ENCODE measurements at regions not wholly inside any gene's neighbourhood (a gene's known extent, or its start where the extent isn't known, plus 50 kb on each side); places are given as distances from the start of the nearest gene placed in this dataset.
"Not testable (repeated sequence)": the region's sequence is repeated elsewhere in the genome, so short reads cannot be mapped to it uniquely, and the experiment has no call there.

GRCh38 chr21:28016571-28016970 is 976.1 kb downstream of the LTN1 start:
- DNase-seq (ENCODE audit: low read depth), result no peak
- in situ Hi-C loops (cut with HindIII; ENCODE audit: low sequenced_read_pairs), result no loop called here
- H3K4me3 ChIP-seq (ENCODE audit: low read depth, low read length), result no peak overlapping the region
- TF ChIP-seq CTCF (IDR thresholded peaks at IDR 0.05; ENCODE audit: low read depth, low read length, missing control alignments), result no peak

- in situ Hi-C loops (cut with HindIII; ENCODE audit: low sequenced_read_pairs); H3K4me3 ChIP-seq (ENCODE audit: low read depth, low read length); DNase-seq (ENCODE audit: low read depth): not testable (repeated sequence)
Observed at GRCh38 chr21:28013123-28013522, 979.6 kb downstream of the LTN1 start.

GRCh38 chr21:28011970-28012369 is 980.7 kb downstream of the LTN1 start:
- DNase-seq (ENCODE audit: low read depth); in situ Hi-C loops (cut with HindIII; ENCODE audit: low sequenced_read_pairs); H3K4me3 ChIP-seq (ENCODE audit: low read depth, low read length): not testable (repeated sequence)

- H3K4me3 ChIP-seq (ENCODE audit: low read depth, low read length); in situ Hi-C loops (cut with HindIII; ENCODE audit: low sequenced_read_pairs); DNase-seq (ENCODE audit: low read depth): not testable (repeated sequence)
Observed at GRCh38 chr21:28008245-28008644, 984.4 kb downstream of the LTN1 start.

GRCh38 chr21:28003627-28004026 is 989.0 kb downstream of the LTN1 start:
- H3K4me3 ChIP-seq (ENCODE audit: low read depth, low read length); DNase-seq (ENCODE audit: low read depth); in situ Hi-C loops (cut with HindIII; ENCODE audit: low sequenced_read_pairs): not testable (repeated sequence)

- H3K4me3 ChIP-seq (ENCODE audit: low read depth, low read length); DNase-seq (ENCODE audit: low read depth); in situ Hi-C loops (cut with HindIII; ENCODE audit: low sequenced_read_pairs): not testable (repeated sequence)
Observed at GRCh38 chr21:27996906-27997305, 995.8 kb downstream of the LTN1 start.

GRCh38 chr21:27984663-27985325 is 1007.9 kb downstream of the LTN1 start:
- DNase-seq (ENCODE audit: low read depth); H3K4me3 ChIP-seq (ENCODE audit: low read depth, low read length); in situ Hi-C loops (cut with HindIII; ENCODE audit: low sequenced_read_pairs): not testable (repeated sequence)

GRCh38 chr21:27979446-27979845 is 1012.6 kb upstream of the ADAMTS5 start:
- H3K4me3 ChIP-seq (ENCODE audit: low read depth, low read length); DNase-seq (ENCODE audit: low read depth); in situ Hi-C loops (cut with HindIII; ENCODE audit: low sequenced_read_pairs): not testable (repeated sequence)

GRCh38 chr21:27975514-27975913 is 1008.6 kb upstream of the ADAMTS5 start:
- no peak overlapping the region for H3K4me3 ChIP-seq (ENCODE audit: low read depth, low read length)
- in situ Hi-C loops (cut with HindIII; ENCODE audit: low sequenced_read_pairs), result no loop called here
- no peak for DNase-seq (ENCODE audit: low read depth)
- no peak for TF ChIP-seq CTCF (IDR thresholded peaks at IDR 0.05; ENCODE audit: low read depth, low read length, missing control alignments)

GRCh38 chr21:27974152-27974551 is 1007.3 kb upstream of the ADAMTS5 start:
- in situ Hi-C loops (cut with HindIII; ENCODE audit: low sequenced_read_pairs); DNase-seq (ENCODE audit: low read depth); H3K4me3 ChIP-seq (ENCODE audit: low read depth, low read length): not testable (repeated sequence)

GRCh38 chr21:27968240-27968639 is 1001.4 kb upstream of the ADAMTS5 start:
- in situ Hi-C loops (cut with HindIII; ENCODE audit: low sequenced_read_pairs); DNase-seq (ENCODE audit: low read depth); H3K4me3 ChIP-seq (ENCODE audit: low read depth, low read length): not testable (repeated sequence)

Measured in astrocyte of the cerebellum (primary cell).